NCI-H69 (cell line): ENCODE measurements at regions not wholly inside any gene's neighbourhood (a gene's known extent, or its start where the extent isn't known, plus 50 kb on each side); places are given as distances from the start of the nearest gene placed in this dataset.
"Not testable (repeated sequence)": the region's sequence is repeated elsewhere in the genome, so short reads cannot be mapped to it uniquely, and the experiment has no call there.

Source experiments
- DNase-seq: peaks from one replicate; lab custom pipeline; 2025; lab: John Stamatoyannopoulos, UW

DNA sequence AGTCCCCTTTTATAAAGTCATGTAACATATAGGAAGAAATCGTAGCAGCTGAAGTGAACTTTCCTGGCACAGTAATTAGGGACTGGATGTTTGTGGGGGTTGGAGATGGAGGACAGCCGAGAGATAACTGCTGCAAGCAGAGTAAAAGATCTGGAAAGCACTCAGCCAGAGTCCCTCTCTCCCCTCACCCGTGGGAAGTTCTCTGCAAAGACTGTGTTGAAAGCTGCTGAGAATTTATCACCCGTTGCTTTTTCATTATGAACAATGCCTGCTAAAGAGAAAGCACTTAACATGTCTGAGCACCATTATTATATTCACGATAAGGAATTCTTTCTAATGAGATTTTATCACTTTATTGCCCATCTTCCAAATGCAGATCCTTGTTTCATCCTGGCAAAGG lies 248.8 kb downstream of the SHOX2 start:
- no peak for DNase-seq

DNA sequence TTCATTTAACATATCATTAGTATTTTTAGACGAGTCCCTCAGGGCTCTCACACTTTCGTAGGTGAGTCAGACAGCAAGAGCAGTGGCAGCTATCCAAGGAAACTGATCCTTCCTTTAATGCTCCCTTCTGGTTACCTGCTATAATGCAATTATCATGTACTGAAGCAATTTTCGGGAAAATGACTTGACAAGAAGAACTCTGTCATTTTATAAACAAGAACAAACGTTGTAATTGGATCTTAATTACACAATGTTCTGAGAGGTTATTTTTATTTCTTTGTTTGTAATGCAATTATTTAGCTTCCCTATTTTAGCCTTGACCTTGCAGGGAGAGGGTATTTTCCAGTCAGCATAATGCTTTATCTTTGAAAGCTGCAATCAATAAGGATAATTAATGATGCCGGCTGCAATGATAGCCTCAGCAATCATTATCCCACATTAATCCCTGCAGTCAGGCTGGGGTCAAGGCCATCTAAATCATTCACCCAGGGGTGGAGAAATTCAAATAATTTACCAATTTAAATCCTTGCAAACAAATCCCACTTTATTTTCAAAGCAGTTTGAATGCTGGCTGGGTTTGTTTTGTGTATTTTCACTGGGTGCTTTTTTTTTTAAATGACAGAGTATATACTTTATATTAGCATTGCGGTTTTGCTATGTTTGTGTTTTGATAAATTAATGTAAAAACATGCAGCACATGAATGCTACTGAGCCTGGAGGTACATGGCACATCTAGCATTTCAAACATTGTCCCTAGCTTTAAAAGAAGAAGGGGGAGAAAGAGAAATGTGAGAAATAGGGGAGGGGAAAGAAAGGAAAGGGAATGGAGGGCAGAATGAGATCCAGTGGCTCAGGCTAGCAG lies 249.9 kb downstream of the SHOX2 start:
- DNase-seq = peak; percentile 93

DNA sequence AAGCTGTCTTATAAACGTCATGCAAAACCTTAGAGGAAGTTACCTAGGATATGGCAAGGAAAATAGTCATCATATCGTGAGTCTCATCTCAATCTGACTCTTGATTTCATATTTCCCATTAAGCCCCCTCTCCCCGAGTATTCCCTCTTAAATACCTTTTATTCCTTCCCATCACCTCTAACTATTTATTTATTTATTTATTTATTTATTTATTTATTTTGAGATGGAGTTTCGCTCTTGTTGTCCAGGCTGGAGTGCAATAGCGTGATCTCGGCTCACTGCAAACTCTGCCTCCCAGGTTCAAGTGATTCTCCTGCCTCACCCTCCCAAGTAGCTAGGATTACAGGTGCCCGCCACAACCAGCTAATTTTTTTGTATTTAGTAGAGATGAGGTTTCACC lies 260.4 kb downstream of the SHOX2 start:
- not testable (repeated sequence) for DNase-seq

- no peak for DNase-seq
These were observed 261.2 kb downstream of the SHOX2 start for GRCh38 chr3:157844800-157845565.

DNA sequence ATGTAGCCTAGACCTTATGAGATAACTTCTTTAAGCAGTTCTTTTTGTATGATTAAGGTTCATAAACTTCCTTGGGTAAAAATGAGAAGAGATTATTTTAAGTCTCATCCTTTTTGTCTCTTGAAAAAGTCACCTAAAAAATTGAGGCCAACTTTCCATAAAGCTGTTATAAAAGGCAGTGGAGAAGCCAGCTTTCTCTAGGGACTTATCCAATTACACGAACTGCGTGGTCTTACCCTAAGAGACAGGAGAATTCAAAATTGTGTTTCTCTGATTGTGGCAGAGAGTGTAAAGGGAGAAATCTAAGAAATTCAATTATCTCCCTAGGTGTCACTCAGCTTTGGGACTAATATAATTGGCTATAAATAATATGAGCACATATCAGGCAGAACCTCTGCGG lies 262.0 kb downstream of the SHOX2 start:
- DNase-seq = peak; percentile 3

GRCh38 chr3:157841029-157841428 lies 265.2 kb downstream of the SHOX2 start:
- DNase-seq = no peak

DNA sequence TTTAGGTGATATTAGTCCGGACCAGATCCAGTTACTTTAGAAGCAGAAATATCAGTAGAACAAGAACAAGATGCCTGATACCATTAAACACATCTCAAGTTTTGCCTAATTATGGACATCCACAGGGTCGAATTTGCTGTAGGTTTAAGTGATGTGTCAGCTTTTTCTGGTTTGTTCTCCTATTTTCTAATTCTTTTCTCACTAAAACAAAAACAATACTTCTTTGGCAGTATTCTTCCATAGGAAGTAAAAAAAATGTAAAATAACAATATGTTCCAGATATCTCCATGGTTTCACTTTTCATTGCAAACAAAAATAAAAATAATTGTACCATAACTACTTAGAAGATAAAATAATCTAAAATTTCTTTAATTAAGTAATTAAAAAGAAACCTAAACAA lies 265.7 kb downstream of the SHOX2 start:
- DNase-seq = no peak

GRCh38 chr3:157838457-157838856 lies 267.8 kb downstream of the SHOX2 start:
- DNase-seq = no peak

DNA sequence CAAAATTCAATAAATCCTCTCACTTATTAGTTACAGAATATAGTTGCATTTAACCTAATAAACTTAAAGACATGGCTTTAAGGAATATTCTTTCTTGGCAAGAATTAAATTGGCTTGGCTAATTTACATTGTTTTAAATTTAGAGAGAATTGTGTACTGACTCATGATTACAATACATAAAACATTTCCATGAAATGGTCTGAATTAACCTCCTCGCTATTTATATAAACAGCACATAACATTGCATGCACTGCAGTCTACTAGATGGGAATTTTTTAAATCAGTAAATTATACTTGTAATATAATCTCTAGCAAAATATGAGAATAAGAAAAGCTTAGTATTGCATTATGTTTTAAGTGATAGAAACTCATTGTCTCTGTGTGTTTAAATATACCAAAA lies 268.9 kb downstream of the SHOX2 start:
- no peak for DNase-seq

DNA sequence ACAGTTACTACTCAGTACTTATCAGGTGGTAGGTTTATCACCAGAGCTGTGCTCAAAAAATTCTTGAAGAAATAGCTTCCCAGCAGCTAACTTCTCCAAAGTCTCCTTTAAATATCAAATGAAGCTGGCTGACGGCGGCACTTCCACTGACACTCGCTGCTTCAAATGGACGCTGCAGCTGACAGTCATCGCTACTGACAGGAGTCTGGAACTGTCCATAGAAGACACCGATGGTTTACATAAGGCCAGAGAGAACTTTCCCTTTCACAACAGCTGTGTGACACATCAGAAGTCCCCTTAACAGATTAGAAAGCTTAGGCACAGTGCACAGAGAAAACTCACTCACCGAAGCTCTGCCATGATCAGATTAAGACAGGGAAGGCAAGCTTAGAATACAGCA lies 270.2 kb downstream of the SHOX2 start:
- DNase-seq = no peak

GRCh38 chr3:157832588-157832987 lies 273.6 kb downstream of the SHOX2 start:
- no peak for DNase-seq

- DNase-seq = no peak
These were observed 275.5 kb downstream of the SHOX2 start for GRCh38 chr3:157830556-157831236.

DNA sequence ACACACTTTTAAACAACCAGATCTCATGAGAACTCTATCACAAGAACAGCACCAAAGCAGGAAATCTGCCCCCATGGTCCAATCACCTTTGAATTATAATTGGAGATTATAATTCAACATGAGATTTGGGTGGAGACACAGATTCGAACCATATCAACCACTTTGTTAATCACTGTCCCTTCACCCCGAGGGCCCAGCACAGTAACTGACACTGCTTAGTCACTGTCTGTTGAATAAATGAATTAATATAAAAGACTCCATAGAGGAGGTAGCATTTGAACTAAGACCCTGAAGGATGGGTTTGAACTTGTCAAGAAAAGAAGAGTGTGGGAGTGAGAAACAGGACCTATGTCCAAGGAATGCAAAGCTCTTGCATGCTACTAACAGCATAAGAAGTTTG lies 276.4 kb downstream of the SHOX2 start:
- DNase-seq = no peak

- no peak for DNase-seq
These were observed 281.9 kb downstream of the SHOX2 start for GRCh38 chr3:157824281-157824680.

DNA sequence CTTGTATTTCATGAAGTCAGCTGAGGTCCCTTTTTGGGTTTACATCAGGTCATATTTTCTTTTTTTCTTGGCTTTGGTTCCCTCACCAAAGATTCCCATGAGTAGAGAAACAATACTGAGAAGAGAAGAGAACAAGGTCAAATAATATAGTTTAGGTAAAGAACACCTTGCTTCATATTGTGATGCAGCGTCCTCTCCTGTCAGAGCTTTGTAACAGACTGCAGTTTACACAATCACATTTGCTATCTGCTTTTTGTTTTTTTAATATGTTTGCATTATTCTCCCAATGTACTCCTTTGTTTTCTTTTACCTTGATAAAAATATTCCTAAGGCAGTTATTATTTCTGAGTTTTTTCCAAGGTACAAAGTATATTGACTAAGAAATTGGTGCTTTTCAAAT lies 283.2 kb downstream of the SHOX2 start:
- DNase-seq = no peak

GRCh38 chr3:157820157-157820517 lies 286.1 kb downstream of the SHOX2 start:
- DNase-seq = no peak

DNA sequence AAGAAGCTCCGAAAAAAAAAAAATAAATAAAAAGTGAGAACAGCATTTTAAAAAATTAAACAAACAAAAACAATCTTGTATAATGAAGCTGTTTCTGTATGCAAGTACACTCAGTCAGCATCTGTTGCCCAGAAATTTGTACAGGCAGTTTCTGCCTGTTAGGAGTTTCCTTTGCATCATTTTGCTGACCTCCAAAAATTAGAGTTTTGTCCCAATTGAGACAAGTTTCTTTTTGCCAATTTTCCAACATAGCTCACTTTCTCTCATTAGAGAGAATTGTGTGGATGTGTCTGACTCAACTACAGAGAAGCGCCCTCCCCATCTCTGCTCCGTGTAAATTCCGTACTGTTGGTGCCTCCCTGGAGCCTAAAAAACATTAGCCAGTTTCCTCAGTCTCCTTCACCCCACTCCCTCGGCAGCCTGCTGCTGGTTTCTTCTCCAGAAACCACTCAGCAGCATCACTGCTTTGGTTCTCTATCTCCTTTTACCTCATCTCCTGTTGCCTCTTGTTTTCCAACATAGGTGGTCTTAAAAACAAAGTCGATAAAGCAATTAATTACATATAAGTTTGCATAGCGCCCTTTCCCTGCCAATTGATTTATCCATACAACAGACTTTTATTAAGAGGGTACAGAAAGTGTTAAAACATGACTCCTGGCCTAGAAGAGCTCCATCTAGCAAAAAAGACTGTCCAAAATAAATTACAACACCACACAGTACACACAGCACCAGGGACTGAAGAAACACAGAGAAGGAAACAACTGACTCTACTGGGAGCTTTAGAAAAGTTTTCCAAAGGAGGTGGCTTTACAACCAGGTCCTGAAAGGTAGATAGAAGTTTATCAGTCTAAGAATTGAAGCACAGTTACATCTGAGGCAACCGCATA lies 286.7 kb downstream of the SHOX2 start:
- no peak for DNase-seq

- no peak for DNase-seq
These were observed 289.3 kb downstream of the SHOX2 start for GRCh38 chr3:157816896-157817295.

GRCh38 chr3:157816296-157816695 lies 289.9 kb downstream of the SHOX2 start:
- DNase-seq = no peak

- no peak for DNase-seq
These were observed 290.5 kb downstream of the SHOX2 start for GRCh38 chr3:157815739-157816138.

DNA sequence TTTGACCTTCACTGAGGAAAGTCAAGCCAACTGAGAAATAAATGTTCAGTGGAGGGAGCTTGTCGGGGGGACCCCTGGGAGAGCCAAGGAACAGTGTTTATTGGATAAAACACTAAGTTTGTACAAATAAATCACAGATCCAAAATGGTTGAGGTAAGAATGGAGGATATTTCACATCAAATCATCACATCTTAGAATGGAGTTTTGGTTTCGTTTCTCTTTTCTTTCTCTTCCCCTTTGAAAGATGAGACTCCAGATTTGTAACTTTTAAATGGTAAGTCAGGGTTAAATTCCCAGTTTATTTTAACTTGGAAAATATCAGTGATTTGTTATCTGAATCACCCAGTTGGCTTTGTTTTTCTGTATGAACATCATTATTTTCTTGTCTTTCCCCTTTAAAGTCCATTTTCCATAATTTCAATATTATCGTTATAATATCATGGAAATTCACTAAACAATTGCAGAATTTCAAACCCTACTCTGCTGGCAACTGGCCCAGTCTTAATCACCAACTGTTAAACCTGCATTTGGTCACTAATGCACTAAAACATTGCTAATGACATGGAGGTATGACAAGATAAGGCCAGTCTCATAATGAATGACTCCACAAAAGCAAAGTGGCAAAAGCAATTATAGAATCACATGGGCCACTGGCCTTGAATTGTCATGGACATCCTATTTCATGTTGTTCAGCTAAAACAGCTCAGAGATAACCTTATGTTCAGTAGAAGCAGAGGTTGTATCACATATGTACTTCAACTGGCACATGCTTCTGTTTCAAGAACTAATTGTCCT lies 295.1 kb downstream of the SHOX2 start:
- DNase-seq = peak; percentile 67
